Neutrophil (primary cell): ENCODE measurements at regions not wholly inside any gene's neighbourhood (a gene's known extent, or its start where the extent isn't known, plus 50 kb on each side); places are given as distances from the start of the nearest gene placed in this dataset.
"Not testable (repeated sequence)": the region's sequence is repeated elsewhere in the genome, so short reads cannot be mapped to it uniquely, and the experiment has no call there.

ENCODE experiments used
- H3K27ac ChIP-seq: fragments of 200-600 bp; sonication (generic); 2 replicates; pipeline ENCODE4 v1.5.1; 2016; ENCODE audit warnings: mild to moderate bottlenecking, moderate library complexity
- H3K27me3 ChIP-seq: fragments of 200-600 bp; sonication (generic); 2 replicates; pipeline ENCODE4 v1.6.0; 2016; ENCODE audit warnings: mild to moderate bottlenecking
- H3K36me3 ChIP-seq: fragments of 200-600 bp; sonication (generic); 2 replicates; pipeline ENCODE4 v1.5.1; 2017
- H3K4me1 ChIP-seq, 2 experiments: fragments of 200-600 bp in 1 of 2; sonication (generic) in 1 of 2; 1 replicate in 1 of 2; 2 replicates in 1 of 2; pipeline versions ENCODE4 v1.5.1 to v1.6.1; 2013 to 2016; ENCODE audit warnings: low read depth in 1 of 2, low read length in 1 of 2, mild to moderate bottlenecking in 1 of 2, moderate library complexity in 1 of 2; ENCODE audit not compliant: control insufficient read depth in 1 of 2, insufficient read depth in 1 of 2
- H3K4me3 ChIP-seq, 2 experiments: fragments of 200-600 bp in 1 of 2; sonication (generic) in 1 of 2; 1 replicate in 1 of 2; 2 replicates in 1 of 2; pipeline ENCODE4 v1.5.1; 2013 to 2016; ENCODE audit warnings: low read depth in 1 of 2, low read length in 1 of 2, mild to moderate bottlenecking in 1 of 2, moderate library complexity in 1 of 2
- H3K9me3 ChIP-seq: fragments of 200-600 bp; sonication (generic); 2 replicates; pipeline ENCODE4 v1.5.1; 2016
- TF ChIP-seq, protein P1 (sequence below): fragments of 200-600 bp; sonication (generic); IDR thresholded peaks from 2 replicates; pipeline ENCODE4 v1.5.1; 2016; ENCODE audit warnings: antibody characterized with exemption

- Histone ChIP-seq H3K36me3 (no peaks in the 10 kb centered on the region), H3K4me3 (no peak overlapping the region), H3K27me3 (no peaks in the 10 kb centered on the region), H3K9me3 (no peaks in the 10 kb centered on the region), H3K27ac (no peak overlapping the region), H3K4me1 (no peaks in the 10 kb centered on the region)
- TF ChIP-seq, protein P1, sequence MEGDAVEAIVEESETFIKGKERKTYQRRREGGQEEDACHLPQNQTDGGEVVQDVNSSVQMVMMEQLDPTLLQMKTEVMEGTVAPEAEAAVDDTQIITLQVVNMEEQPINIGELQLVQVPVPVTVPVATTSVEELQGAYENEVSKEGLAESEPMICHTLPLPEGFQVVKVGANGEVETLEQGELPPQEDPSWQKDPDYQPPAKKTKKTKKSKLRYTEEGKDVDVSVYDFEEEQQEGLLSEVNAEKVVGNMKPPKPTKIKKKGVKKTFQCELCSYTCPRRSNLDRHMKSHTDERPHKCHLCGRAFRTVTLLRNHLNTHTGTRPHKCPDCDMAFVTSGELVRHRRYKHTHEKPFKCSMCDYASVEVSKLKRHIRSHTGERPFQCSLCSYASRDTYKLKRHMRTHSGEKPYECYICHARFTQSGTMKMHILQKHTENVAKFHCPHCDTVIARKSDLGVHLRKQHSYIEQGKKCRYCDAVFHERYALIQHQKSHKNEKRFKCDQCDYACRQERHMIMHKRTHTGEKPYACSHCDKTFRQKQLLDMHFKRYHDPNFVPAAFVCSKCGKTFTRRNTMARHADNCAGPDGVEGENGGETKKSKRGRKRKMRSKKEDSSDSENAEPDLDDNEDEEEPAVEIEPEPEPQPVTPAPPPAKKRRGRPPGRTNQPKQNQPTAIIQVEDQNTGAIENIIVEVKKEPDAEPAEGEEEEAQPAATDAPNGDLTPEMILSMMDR, result no peak
These were observed 331.4 kb upstream of the KLHL29 start for GRCh38 chr2:23053601-23054000.

DNA sequence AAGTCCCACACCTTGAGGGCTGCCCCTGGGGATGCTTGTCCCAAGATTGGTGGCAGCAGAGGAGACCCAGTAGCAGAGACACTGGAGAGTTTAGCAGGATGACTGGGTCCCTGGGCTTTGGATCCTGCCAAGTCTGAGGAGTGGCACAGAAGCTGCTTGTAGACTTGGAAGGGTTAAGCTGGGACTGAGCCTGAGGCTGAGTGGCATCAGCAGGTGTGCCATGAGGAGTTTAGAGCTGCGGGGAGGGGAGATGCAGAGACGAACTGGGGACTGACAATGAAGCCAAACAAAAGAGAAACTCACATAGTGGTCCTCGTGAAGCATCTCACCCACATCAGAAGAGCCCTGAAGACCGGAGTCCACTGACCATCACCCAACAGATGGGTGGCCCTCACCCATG lies 329.7 kb upstream of the KLHL29 start:
- Histone ChIP-seq H3K27me3 (no peaks in the 10 kb centered on the region), H3K4me3 (no peak overlapping the region), H3K36me3 (no peaks in the 10 kb centered on the region), H3K9me3 (no peaks in the 10 kb centered on the region), H3K27ac (no peak overlapping the region), H3K4me1 (no peaks in the 10 kb centered on the region)
- TF ChIP-seq, protein P1, result no peak

DNA sequence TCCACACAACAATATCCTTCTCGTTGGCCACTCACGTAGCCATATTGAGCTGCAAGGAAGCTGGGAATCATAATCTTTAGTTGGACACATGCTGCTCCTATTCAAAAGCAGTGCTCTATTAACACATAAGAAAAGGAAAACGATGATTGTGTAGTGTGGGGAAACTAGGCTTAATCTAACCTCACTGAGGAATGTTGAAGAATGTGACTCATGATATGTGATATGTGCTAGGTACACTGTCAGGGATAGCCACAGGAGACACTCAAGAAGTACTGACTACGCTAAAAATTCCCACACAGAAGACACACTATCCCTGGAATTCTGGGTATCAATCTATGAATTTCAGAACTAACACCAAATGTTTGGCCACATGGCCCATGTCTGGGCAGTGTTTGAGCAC lies 328.1 kb upstream of the KLHL29 start:
- H3K36me3 ChIP-seq, H3K27ac ChIP-seq, H3K4me3 ChIP-seq, H3K27me3 ChIP-seq, H3K4me1 ChIP-seq, H3K9me3 ChIP-seq: not testable (repeated sequence)

DNA sequence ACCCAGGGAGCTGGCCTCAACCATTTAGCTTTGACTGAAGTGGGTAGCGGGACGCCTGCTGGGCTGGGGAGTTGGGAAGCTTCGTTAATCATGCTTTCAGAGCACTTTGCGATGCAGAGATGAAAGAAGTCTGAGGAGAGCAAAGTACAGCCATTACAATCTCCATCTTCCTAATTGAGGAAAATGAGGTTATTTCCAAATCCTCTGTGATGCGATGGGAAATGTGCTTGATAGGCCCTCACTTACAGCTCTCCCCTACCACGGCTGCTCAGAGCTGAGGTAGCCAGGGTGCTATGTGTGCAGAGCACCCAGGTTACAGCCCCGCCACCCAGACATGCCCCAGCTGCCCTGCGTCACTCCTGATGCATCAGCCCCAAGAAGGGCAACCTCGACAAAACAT lies 326.5 kb upstream of the KLHL29 start:
- Histone ChIP-seq H3K36me3 (no peaks in the 10 kb centered on the region), H3K9me3 (no peaks in the 10 kb centered on the region)

DNA sequence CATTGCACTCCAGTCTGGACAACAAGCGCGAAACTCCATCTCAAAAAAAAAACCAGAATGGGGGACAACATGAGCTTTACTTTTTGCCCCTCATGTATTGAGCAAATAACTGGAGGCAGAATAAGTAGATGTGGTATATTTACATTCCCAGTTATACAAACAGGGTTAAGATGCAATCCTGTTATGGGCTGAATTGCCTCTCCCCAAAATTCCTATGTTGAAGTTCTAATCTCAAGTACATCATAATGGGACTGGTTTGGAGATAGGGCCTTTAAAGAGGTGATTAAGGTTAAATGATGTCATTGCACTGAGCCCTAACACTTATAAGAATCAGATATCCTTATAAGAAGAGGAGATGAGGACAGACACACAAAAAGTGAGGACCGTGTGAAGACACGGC lies 319.8 kb upstream of the KLHL29 start:
- no peaks in the 10 kb centered on the region for H3K9me3 ChIP-seq
- TF ChIP-seq, protein P1, result no peak
- H3K27me3 ChIP-seq, result no peaks in the 10 kb centered on the region
- H3K4me3 ChIP-seq, result no peak overlapping the region
- H3K36me3 ChIP-seq, result no peaks in the 10 kb centered on the region
- no peaks in the 10 kb centered on the region for H3K4me1 ChIP-seq
- H3K27ac ChIP-seq, result no peak overlapping the region

More for the DNA sequence above, 326.5 kb upstream of the KLHL29 start:
- no peak overlapping the region for H3K27ac ChIP-seq
- TF ChIP-seq, protein P1, result no peak
- H3K27me3 ChIP-seq, result no peaks in the 10 kb centered on the region
- no peak overlapping the region for H3K4me3 ChIP-seq
- no peaks in the 10 kb centered on the region for H3K4me1 ChIP-seq

DNA sequence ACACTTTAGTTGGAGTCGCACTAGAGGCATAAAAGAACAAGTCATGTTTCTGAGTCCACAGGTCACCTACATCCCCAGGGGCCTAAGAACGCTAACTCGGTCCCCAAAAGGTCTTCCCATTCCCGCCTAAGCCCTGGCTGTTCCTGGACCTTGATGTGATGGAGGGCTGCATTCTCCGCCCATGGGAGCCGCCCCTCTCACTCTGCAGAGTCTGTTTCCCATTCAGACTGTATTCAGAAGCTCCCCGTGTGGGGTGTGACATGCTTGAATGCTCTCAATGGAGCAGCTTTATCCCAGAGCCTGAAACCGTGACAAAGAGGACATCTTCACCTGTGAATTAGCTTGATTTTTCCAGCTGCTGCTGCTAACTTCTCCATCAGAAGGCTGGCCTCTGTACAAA lies 319.0 kb upstream of the KLHL29 start:
- Histone ChIP-seq H3K9me3 (no peaks in the 10 kb centered on the region), H3K27me3 (no peaks in the 10 kb centered on the region), H3K36me3 (no peaks in the 10 kb centered on the region), H3K4me3 (no peak overlapping the region), H3K27ac (no peak overlapping the region), H3K4me1 (no peaks in the 10 kb centered on the region)
- TF ChIP-seq, protein P1, result no peak
